ENCODE measurements at regions not wholly inside any gene's neighbourhood (a gene's known extent, or its start where the extent isn't known, plus 50 kb on each side); places are given as distances from the start of the nearest gene placed in this dataset.
A peak's percentile ranks its signal among the peaks of the same experiment; 100 is the strongest.

GRCh38 chr9:134497283-134497860 lies 144.2 kb upstream of the COL5A1 start:
- Histone ChIP-seq H3K4me3 (no peak overlapping the region), H3K9me3 (no peaks in the 10 kb centered on the region), H3K4me1 (peaks cover 25% of the 10 kb centered on the region), H3K27ac (peak overlapping the region; percentile 72), H3K36me3 (no peaks in the 10 kb centered on the region), H3K27me3 (no peaks in the 10 kb centered on the region)
- intact Hi-C loops (cut with DNase I), result no loop called here
- DNase-seq (ENCODE audit: extremely low spot score in 2 of 2), result no peak
- TF ChIP-seq POLR2AphosphoS5 (IDR thresholded peaks at IDR 0.05; ENCODE audit: insufficient read depth in 1 of 2, low read depth in 1 of 2) (no peak), CTCF (IDR thresholded peaks at IDR 0.05) (no peak), POLR2A (IDR thresholded peaks at IDR 0.05) (no peak)

DNA sequence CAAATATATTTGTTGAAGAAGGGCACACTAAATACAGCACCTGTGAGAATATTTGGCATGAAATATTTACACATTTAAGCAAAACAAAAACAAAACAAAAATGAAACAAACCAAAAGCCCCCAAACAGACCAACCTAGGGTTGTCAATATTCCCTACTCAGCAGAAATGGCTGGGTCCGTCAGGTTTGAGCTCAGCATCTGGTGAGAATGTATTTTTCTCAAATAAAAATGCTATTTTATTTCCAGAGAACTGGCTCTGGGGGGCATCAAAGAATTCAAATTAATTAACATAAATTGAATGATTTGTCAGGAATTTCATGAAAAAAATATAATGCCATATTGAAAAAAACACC lies 142.8 kb upstream of the COL5A1 start:
- H3K9me3 ChIP-seq, result no peaks in the 10 kb centered on the region
- intact Hi-C loops (cut with DNase I), result no loop called here
- no peaks in the 10 kb centered on the region for H3K27me3 ChIP-seq
- no peak overlapping the region for H3K27ac ChIP-seq
- no peak for DNase-seq (ENCODE audit: extremely low spot score in 2 of 2)
- H3K36me3 ChIP-seq, result no peaks in the 10 kb centered on the region
- TF ChIP-seq CTCF (IDR thresholded peaks at IDR 0.05), result no peak
- TF ChIP-seq POLR2A (IDR thresholded peaks at IDR 0.05), result no peak
- TF ChIP-seq POLR2AphosphoS5 (IDR thresholded peaks at IDR 0.05; ENCODE audit: insufficient read depth in 1 of 2, low read depth in 1 of 2), result no peak
- H3K4me1 ChIP-seq, result peaks cover 27% of the 10 kb centered on the region
- H3K4me3 ChIP-seq, result no peak overlapping the region

DNA sequence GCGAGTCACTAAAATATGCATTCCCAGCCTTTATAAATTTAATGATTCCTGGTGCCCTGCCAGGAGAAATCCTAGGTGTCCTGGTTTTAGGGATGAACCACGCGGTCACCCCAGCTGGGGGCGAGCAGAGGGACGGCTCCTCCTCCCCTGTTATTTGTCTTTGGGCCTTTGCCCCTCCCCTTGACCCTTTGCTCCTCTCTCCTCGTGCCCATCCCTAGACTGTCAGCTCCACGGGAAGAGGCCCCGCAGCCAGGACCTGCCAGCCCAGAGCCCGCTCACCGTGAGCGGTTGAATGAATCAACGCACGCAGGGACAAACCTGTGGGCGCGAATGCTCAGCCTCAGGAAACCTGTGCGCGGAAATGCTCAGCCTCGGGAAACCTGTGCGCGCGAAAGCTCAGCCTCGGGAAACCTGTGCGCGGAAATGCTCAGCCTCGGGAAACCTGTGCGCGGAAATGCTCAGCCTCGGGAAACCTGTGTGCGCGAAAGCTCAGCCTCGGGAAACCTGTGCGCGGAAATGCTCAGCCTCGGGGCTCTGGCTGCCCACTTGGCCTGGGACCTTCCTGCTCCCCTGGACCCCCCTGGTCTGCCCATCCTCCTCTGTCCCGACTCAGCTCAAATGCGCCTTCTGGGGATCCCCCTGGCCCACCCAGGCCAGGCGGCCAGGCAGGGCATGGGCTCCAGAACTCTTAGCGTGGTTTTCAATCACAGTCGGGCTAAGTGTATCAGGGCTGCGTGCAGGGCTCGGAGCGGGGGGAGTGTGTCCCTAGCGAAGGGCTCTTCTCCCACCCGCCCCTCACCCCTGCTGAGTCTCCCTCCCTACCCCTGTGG lies 140.5 kb upstream of the COL5A1 start:
- Histone ChIP-seq H3K9me3 (no peaks in the 10 kb centered on the region), H3K27ac (no peak overlapping the region), H3K36me3 (no peaks in the 10 kb centered on the region), H3K4me1 (peaks cover 26% of the 10 kb centered on the region), H3K4me3 (no peak overlapping the region), H3K27me3 (no peaks in the 10 kb centered on the region)
- no peak for DNase-seq (ENCODE audit: extremely low spot score in 2 of 2)
- TF ChIP-seq CTCF (IDR thresholded peaks at IDR 0.05) (no peak), POLR2AphosphoS5 (IDR thresholded peaks at IDR 0.05; ENCODE audit: insufficient read depth in 1 of 2, low read depth in 1 of 2) (no peak), POLR2A (IDR thresholded peaks at IDR 0.05) (no peak)
- intact Hi-C loops (cut with DNase I), result no loop called here

GRCh38 chr9:134501761-134502265 lies 139.8 kb upstream of the COL5A1 start:
- no peaks in the 10 kb centered on the region for H3K9me3 ChIP-seq
- H3K4me3 ChIP-seq, result no peak overlapping the region
- peaks cover 22% of the 10 kb centered on the region for H3K4me1 ChIP-seq
- no peak overlapping the region for H3K27ac ChIP-seq
- TF ChIP-seq POLR2A (IDR thresholded peaks at IDR 0.05) (no peak), CTCF (IDR thresholded peaks at IDR 0.05) (no peak), POLR2AphosphoS5 (IDR thresholded peaks at IDR 0.05; ENCODE audit: insufficient read depth in 1 of 2, low read depth in 1 of 2) (no peak)
- intact Hi-C loops (cut with DNase I), result no loop called here
- H3K36me3 ChIP-seq, result no peaks in the 10 kb centered on the region
- H3K27me3 ChIP-seq, result no peaks in the 10 kb centered on the region
- no peak for DNase-seq (ENCODE audit: extremely low spot score in 2 of 2)

DNA sequence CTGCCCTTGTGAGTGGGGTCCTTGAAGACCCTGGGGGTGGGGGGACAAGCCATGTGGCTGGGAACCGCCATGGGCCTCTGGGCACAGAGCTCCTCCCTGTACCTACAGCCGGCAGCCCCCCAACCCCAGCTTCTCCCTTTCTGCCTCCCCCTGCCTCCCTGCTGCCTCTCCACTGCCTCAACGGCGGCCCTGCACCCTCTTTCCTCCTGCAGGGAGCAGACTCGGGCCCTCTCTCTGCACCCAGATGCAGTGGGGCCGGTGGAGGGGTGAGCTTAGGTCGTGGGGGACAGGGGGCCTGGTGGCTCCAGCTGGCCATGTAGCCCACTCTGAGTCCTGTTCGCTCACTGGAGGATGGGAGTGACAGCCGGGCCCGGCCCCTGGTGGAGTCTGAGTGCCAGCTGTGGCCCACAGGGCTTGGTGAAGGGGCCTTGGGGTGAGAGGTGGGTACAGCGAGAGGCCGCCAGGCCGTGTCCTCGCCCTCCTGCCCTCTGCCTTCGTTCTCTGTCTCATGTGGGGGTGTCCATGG lies 139.3 kb upstream of the COL5A1 start:
- TF ChIP-seq POLR2AphosphoS5 (IDR thresholded peaks at IDR 0.05; ENCODE audit: insufficient read depth in 1 of 2, low read depth in 1 of 2), result no peak
- no peak for TF ChIP-seq CTCF (IDR thresholded peaks at IDR 0.05)
- TF ChIP-seq POLR2A (IDR thresholded peaks at IDR 0.05), result no peak
- DNase-seq (ENCODE audit: extremely low spot score in 2 of 2), result no peak
- Histone ChIP-seq H3K4me1 (peaks cover 22% of the 10 kb centered on the region), H3K9me3 (no peaks in the 10 kb centered on the region), H3K4me3 (no peak overlapping the region), H3K27ac (peak overlapping the region; percentile 43), H3K27me3 (no peaks in the 10 kb centered on the region), H3K36me3 (no peaks in the 10 kb centered on the region)
- intact Hi-C loops (cut with DNase I), result no loop called here

All from vagina (tissue), 2 donors.